GM18502 (cell line): ENCODE measurements at regions not wholly inside any gene's neighbourhood (a gene's known extent, or its start where the extent isn't known, plus 50 kb on each side); places are given as distances from the start of the nearest gene placed in this dataset.

ENCODE experiments used
- ATAC-seq: cut with Tn5 transposase; IDR thresholded peaks from one replicate; pipeline ENCODE4 v1.9.1; 2021; ENCODE audit warnings: mild to moderate bottlenecking; ENCODE audit not compliant: unreplicated experiment, poor library complexity

- no peak for ATAC-seq
These were observed 121.8 kb upstream of the ELL2 start for GRCh38 chr5:96083361-96083881.

DNA sequence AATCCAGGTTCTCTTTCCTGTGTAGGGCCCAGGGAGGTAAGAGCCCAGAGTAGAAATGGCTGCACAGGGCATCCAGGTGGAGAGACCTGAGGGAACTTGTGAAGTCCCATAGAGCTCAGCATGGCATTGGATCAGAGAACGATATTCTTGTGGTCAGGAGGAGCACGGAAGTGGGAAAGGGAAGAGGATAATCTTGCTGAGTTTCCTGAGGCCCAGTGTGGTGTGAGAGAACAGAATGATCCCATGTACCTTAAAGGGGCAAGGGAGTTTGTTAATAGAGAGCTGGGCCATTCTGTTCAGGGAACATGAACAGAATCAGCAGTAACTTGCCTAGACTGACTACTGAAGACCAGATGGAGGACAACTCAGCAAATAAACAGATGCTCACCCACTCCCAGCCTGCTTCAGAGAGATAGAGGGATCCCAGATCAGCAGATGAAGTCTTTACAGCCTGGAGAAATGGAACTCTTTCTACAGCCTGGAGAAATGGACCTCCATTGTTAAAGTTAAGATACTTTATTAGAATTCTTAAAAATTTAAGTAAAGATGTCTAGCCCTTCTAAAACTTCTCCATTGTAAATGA lies 119.7 kb upstream of the ELL2 start:
- no peak for ATAC-seq

- no peak for ATAC-seq
These were observed 118.9 kb upstream of the ELL2 start for GRCh38 chr5:96080557-96080956.

DNA sequence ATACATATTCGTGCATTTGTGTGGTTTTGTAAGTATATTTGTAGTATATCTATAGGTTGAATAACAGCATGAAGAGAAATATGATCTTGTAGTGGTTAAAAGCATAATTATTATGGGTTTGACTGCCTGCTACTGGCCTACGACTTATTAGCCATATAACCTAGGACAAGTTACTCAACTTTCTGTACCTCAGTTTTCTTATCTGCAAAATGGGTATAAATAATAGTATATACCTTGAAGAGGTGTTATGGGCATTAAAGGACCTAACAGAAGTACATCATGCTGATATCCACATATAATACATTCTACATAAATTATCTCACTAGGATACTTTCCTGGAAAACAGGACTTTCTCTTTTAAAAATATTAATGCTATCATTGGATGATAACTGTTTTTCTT lies 118.3 kb upstream of the ELL2 start:
- no peak for ATAC-seq

DNA sequence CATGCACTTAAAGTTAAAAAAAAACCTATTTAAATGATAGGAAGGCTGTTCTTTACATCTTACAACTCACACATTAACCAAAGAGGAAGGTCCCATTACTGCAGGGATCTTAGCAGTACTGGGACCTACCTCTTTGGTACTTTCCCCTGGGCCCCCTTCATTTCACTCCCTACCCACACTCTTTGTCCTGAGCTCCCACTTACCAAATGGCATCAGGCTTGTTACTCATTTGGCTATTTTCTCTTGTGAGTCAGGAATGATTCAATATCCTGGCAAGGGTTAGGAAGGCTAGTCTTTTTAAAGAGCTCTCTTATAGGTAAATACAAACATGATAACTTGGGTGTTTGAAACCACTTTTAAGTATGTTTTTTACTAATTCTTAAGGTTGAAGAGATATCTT lies 117.4 kb upstream of the ELL2 start:
- ATAC-seq, result no peak

- no peak for ATAC-seq
These were observed 114.8 kb upstream of the ELL2 start for GRCh38 chr5:96076451-96076850.

- no peak for ATAC-seq
These were observed 114.1 kb upstream of the ELL2 start for GRCh38 chr5:96075579-96076289.

DNA sequence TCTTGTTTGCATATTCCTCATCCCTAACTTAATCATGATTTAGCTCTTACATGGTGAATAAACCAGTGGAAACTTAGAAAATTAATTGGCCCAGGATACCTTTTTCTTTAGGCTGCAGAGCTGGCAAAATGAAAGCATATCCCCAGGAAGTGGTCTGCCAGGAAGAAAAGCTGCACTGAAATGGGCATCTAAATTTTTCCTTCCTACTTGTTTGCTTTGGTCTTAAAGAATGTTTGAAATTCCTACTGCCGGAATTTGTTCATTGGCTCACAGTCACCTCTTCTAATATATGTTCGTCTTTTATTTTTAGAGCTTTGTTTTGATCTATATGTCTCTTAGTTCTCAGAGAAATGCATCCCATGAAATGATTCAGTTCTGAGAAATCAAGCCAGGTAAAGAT lies 113.2 kb upstream of the ELL2 start:
- ATAC-seq, result no peak

DNA sequence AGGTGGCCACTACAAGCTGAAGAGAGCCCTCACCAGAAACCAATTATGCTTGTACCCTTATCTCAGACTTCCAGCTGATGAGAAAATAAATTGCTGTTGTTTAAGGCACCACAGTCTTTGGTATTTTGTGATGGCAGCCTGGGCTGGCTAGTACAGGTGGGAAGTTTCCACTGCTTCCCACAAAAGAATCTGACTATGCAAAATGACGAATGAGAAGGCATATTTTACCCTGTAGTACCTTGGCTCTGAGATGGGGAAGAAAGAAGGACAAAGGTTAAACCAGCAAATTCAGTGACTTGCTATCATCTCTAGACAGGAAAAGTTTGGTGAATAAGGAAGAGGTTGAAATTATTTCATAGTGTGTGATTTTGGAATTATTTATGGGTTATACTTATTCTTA lies 112.8 kb upstream of the ELL2 start:
- ATAC-seq, result no peak

DNA sequence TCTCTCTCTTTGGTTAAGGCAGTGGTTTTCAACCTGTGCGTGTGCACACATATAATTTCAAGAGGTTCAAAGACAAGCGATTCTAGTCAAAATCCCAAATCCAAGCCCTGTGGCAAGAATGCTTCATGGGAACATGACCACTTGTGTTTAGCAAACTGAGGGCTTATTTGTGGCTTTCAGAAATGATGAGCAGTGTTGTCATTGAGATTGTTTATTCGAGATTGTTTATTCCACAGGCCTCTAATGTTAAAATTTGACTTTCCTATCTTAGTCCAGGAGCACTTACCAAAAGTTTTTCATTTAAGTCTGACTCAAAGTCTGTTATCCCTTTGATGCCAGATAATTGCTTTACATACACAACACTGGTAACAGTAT lies 111.1 kb upstream of the ELL2 start:
- ATAC-seq, result no peak

DNA sequence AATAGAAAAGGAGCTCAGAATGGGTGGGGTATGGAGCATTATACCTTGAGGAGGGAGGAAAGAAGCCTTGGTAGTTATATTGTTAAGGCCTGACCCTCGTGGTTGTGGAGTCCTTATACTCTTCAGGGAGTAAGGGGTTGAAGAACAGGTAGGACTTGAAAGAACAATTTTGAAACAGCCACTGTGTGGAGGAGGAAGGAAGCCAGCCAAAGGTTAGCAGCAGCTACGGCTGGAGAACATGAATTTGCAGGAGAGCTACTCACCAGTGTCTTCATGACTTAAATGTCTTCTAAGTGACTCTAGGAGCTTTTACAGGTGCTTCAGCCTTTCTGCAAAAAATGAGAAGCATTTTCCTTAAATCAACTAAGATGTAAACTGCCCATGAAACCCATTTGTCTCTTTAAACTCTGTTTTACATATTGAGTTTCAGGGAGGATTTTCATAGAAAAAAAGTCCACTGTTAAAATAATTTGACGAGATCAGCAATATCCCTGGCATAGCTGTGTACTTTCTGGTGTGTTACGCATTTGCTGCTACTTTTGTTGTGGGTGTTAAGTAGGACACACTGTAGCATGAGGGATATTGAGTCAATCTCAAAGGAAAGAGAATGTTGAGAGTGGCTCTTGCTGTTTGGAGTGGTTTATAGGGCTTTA lies 110.6 kb upstream of the ELL2 start:
- no peak for ATAC-seq

DNA sequence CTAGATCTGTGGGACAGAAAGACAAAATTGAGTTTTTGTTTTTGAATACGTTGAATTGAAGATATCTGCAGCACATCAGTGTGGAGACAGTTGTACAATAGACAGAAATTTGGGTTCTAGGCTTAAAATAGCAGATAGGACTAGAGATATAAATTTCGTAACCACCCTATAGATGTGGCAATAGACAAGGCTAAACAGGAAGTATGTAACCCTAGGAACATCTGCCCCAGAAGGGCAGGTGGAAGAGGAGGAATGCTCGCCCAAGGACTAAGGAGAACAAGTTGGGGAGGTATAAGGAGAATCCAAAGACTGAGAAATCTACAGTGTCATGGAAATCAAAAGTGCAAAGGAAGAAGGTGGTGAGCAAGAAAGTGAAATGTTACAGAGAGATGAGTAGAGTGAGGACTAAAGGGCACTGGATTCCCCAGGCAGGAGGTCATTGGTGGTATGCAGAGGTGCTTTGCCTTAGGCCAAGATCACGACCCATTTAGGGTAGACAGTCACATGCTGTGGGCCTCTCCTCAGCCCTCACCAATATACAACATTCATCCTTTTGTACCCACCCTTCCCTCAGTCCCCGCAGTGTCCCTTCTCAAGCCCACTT lies 109.1 kb upstream of the ELL2 start:
- no peak for ATAC-seq

GRCh38 chr5:96067894-96068614 lies 106.4 kb upstream of the ELL2 start:
- no peak for ATAC-seq

DNA sequence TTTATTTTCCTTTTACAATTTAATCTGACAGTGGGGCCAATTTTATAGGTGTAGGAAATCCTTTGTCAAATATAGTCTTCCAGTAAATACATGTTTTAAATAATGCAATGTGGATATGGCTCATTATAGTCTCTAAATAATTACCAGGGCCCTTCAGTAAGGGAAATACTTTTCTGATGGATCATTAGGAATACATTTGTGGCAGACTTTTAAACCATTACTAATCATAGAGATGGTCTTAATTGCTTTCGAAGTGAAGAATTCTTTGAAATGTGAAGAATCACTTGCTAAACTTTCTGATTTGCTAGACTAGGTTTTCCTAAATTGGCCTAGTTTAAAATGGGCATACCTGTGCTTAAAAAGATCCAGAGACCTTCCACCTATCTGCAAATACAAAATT lies 105.6 kb upstream of the ELL2 start:
- ATAC-seq, result no peak

- no peak for ATAC-seq
These were observed 104.7 kb upstream of the ELL2 start for GRCh38 chr5:96066386-96066719.

- ATAC-seq, result no peak
These were observed 104.2 kb upstream of the ELL2 start for GRCh38 chr5:96065685-96066385.

GRCh38 chr5:96064877-96065276 lies 103.2 kb upstream of the ELL2 start:
- no peak for ATAC-seq

DNA sequence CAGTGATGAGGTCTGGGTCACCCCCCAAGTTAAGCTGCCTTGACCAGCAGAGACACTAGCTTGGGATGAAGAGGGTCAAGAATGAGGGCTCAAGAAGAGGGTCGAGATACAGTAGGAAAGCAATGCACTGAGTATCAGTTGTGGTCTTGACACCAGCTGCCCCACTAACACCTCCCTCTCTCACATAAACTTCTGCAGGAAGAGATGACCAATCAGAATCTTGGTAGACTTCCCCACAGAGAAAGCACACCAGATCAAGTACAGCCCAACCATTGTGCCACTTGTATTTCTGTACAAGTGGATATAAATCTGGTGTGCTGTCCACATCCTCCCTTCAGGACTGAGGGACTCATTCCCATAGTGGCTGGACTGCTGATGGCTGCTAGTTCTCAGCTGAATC lies 101.2 kb upstream of the ELL2 start:
- ATAC-seq, result no peak

GRCh38 chr5:96058084-96058483 lies 96.4 kb upstream of the ELL2 start:
- no peak for ATAC-seq

GRCh38 chr5:96054311-96055030 lies 92.8 kb upstream of the ELL2 start:
- no peak for ATAC-seq
